ENCODE measurements at regions not wholly inside any gene's neighbourhood (a gene's known extent, or its start where the extent isn't known, plus 50 kb on each side); places are given as distances from the start of the nearest gene placed in this dataset.
"Not testable (repeated sequence)": the region's sequence is repeated elsewhere in the genome, so short reads cannot be mapped to it uniquely, and the experiment has no call there.

GRCh38 chr6:121694389-121694788 lies 258.9 kb downstream of the GJA1 start:
- ATAC-seq (no peak), DNase-seq (no peak)
- Histone ChIP-seq H3K27me3 (no peaks in the 10 kb centered on the region), H3K9me3 (no peaks in the 10 kb centered on the region), H3K36me3 (no peaks in the 10 kb centered on the region), H3K4me1 (no peaks in the 10 kb centered on the region), H3K4me3 (no peak overlapping the region), H3K27ac (no peak overlapping the region)
- intact Hi-C loops (cut with DNase I; ENCODE audit: low total_unique reads) (no loop called here), in situ Hi-C loops (cut with MboI; ENCODE audit: low sequenced_read_pairs in 4 of 4) (no loop called here)
- TF ChIP-seq POLR2A (IDR thresholded peaks at IDR 0.05): no peak
- TF ChIP-seq CTCF (IDR thresholded peaks at IDR 0.05 in 4 of 5, conservative IDR thresholded peaks at IDR 0.05 in 1 of 5): no peak

GRCh38 chr6:121694801-121695251 lies 259.4 kb downstream of the GJA1 start:
- Histone ChIP-seq H3K27me3 (no peaks in the 10 kb centered on the region), H3K27ac (no peak overlapping the region), H3K36me3 (no peaks in the 10 kb centered on the region), H3K9me3 (no peaks in the 10 kb centered on the region), H3K4me1 (no peaks in the 10 kb centered on the region), H3K4me3 (no peak overlapping the region)
- TF ChIP-seq CTCF (IDR thresholded peaks at IDR 0.05 in 4 of 5, conservative IDR thresholded peaks at IDR 0.05 in 1 of 5): no peak
- no peak for TF ChIP-seq POLR2A (IDR thresholded peaks at IDR 0.05)
- DNase-seq (no peak), ATAC-seq (no peak)
- in situ Hi-C loops (cut with MboI; ENCODE audit: low sequenced_read_pairs in 4 of 4) (no loop called here), intact Hi-C loops (cut with DNase I; ENCODE audit: low total_unique reads) (no loop called here)

- Histone ChIP-seq H3K27me3 (no peaks in the 10 kb centered on the region), H3K4me1 (no peaks in the 10 kb centered on the region), H3K4me3 (no peak overlapping the region), H3K36me3 (no peaks in the 10 kb centered on the region), H3K9me3 (no peaks in the 10 kb centered on the region), H3K27ac (no peak overlapping the region)
- TF ChIP-seq CTCF (IDR thresholded peaks at IDR 0.05 in 4 of 5, conservative IDR thresholded peaks at IDR 0.05 in 1 of 5) (no peak), POLR2A (IDR thresholded peaks at IDR 0.05) (no peak)
- in situ Hi-C loops (cut with MboI; ENCODE audit: low sequenced_read_pairs in 4 of 4) (no loop called here), intact Hi-C loops (cut with DNase I; ENCODE audit: low total_unique reads) (no loop called here)
- DNase-seq: no peak
- no peak for ATAC-seq
Measured at GRCh38 chr6:121695329-121695728, 259.9 kb downstream of the GJA1 start.

DNA sequence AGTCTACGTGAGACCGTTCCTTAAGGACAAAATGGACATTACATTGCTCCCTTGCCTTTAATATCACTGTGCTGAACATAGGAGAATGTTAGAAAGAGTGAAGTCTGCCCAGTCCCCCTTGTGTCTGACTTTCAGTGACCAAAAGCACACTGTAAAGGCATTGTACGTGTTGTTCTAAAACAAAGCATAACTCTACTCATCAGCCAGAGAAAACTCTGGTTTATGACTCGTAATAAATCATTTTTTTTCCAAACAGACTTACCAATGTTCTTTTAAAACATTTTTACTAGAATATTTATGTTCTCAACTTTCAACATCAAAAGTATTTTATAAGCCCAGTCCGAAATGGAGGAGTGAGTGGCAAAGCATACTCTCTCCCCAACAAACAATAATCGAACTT lies 262.5 kb downstream of the GJA1 start:
- in situ Hi-C loops (cut with MboI; ENCODE audit: low sequenced_read_pairs in 4 of 4): no loop called here
- Histone ChIP-seq H3K36me3 (no peaks in the 10 kb centered on the region), H3K27me3 (no peaks in the 10 kb centered on the region), H3K27ac (no peak overlapping the region), H3K4me1 (no peaks in the 10 kb centered on the region), H3K9me3 (no peaks in the 10 kb centered on the region), H3K4me3 (no peak overlapping the region)
- ATAC-seq: no peak
- DNase-seq: no peak
- intact Hi-C loops (cut with DNase I; ENCODE audit: low total_unique reads): no loop called here
- TF ChIP-seq CTCF (IDR thresholded peaks at IDR 0.05 in 4 of 5, conservative IDR thresholded peaks at IDR 0.05 in 1 of 5) (no peak), POLR2A (IDR thresholded peaks at IDR 0.05) (no peak)

DNA sequence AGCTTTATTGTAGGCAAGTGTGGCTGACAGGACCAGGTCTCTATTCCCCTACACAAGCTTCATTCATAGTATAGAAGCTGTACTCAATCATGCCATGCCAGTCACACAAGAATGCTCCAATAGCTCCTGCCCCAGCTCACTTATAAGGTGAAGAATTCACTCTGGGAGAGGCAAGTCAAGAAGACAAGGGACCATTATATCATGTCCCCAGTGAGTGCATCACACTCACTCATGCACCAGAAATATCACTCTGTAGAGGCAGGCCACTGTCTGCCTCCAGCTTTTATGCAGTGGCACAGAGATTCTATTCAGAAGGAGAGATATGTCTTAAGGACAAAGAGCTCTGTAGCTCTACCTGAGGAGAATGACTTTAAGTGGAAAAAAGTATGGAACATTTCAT lies 263.2 kb downstream of the GJA1 start:
- Histone ChIP-seq H3K27me3 (no peaks in the 10 kb centered on the region), H3K27ac (no peak overlapping the region), H3K36me3 (no peaks in the 10 kb centered on the region), H3K4me1 (no peaks in the 10 kb centered on the region), H3K4me3 (no peak overlapping the region), H3K9me3 (no peaks in the 10 kb centered on the region)
- no peak for DNase-seq
- no peak for ATAC-seq
- TF ChIP-seq CTCF (IDR thresholded peaks at IDR 0.05 in 4 of 5, conservative IDR thresholded peaks at IDR 0.05 in 1 of 5): no peak
- TF ChIP-seq POLR2A (IDR thresholded peaks at IDR 0.05): no peak
- intact Hi-C loops (cut with DNase I; ENCODE audit: low total_unique reads): no loop called here
- in situ Hi-C loops (cut with MboI; ENCODE audit: low sequenced_read_pairs in 4 of 4): no loop called here

DNA sequence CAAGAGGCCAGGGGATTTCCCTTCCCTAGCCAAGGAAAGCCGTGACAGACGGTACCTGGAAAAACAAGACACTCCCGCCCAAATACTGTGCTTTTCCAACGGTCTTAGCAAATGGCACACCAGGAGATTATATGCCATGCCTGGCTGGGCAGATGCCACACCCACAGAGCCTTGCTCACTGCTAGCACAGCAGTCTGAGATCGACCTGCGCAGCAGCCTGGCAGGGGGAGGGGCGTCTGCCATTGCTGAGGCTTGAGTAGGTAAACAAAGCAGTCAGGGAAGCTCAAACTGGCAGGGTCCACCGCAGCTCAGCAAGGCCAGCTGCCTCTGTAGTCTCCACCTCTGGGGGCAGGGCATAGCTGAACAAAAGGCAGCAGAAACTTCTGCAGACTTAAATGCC lies 267.7 kb downstream of the GJA1 start:
- intact Hi-C loops (cut with DNase I; ENCODE audit: low total_unique reads); H3K36me3 ChIP-seq; H3K9me3 ChIP-seq; DNase-seq; H3K4me3 ChIP-seq; ATAC-seq; in situ Hi-C loops (cut with MboI; ENCODE audit: low sequenced_read_pairs in 4 of 4); H3K4me1 ChIP-seq; H3K27ac ChIP-seq; H3K27me3 ChIP-seq: not testable (repeated sequence)
